Ishikawa (cell line): ENCODE measurements at regions not wholly inside any gene's neighbourhood (a gene's known extent, or its start where the extent isn't known, plus 50 kb on each side); places are given as distances from the start of the nearest gene placed in this dataset.

Experiments
- CEBPB ChIP-seq: IDR thresholded peaks from 2 replicates; pipeline ENCODE4 v1.6.1; 2012
- CREB1 ChIP-seq: IDR thresholded peaks from 2 replicates; pipeline ENCODE4 v1.6.1; 2012; ENCODE audit warnings: low read depth
- EGR1 ChIP-seq: IDR thresholded peaks from 2 replicates; pipeline ENCODE4 v1.6.1; 2012
- EP300 ChIP-seq: IDR thresholded peaks from 2 replicates; pipeline ENCODE4 v1.6.1; 2012; ENCODE audit warnings: borderline replicate concordance
- FOXM1 ChIP-seq: IDR thresholded peaks from 2 replicates; pipeline ENCODE4 v1.6.1; 2012; ENCODE audit warnings: low read depth, borderline replicate concordance
- NFIC ChIP-seq: IDR thresholded peaks from 2 replicates; pipeline ENCODE4 v1.6.1; 2012
- RAD21 ChIP-seq: IDR thresholded peaks from 2 replicates; pipeline ENCODE4 v1.6.1; 2012; ENCODE audit warnings: low read depth
- TAF1 ChIP-seq: IDR thresholded peaks from 2 replicates; pipeline ENCODE4 v1.6.1; 2012; ENCODE audit warnings: low read depth, mild to moderate bottlenecking
- TCF12 ChIP-seq: IDR thresholded peaks from 2 replicates; pipeline ENCODE4 v1.6.1; 2012; ENCODE audit warnings: low read depth
- TEAD4 ChIP-seq: IDR thresholded peaks from 2 replicates; pipeline ENCODE4 v1.6.1; 2012
- YY1 ChIP-seq: IDR thresholded peaks from 2 replicates; pipeline ENCODE4 v1.6.1; 2012; ENCODE audit warnings: low read depth
- ZBTB7A ChIP-seq: IDR thresholded peaks from 2 replicates; pipeline ENCODE4 v1.6.1; 2012; ENCODE audit warnings: low read depth
- TF ChIP-seq, protein P1 (sequence below): IDR thresholded peaks from 2 replicates; pipeline ENCODE4 v1.6.1; 2012
- TF ChIP-seq, protein P2 (sequence below): IDR thresholded peaks from 2 replicates; pipeline ENCODE4 v1.6.1; 2012
- TF ChIP-seq, protein P3 (sequence below): IDR thresholded peaks from 2 replicates; pipeline ENCODE4 v1.6.1; 2012; ENCODE audit warnings: low read depth, mild to moderate bottlenecking

DNA sequence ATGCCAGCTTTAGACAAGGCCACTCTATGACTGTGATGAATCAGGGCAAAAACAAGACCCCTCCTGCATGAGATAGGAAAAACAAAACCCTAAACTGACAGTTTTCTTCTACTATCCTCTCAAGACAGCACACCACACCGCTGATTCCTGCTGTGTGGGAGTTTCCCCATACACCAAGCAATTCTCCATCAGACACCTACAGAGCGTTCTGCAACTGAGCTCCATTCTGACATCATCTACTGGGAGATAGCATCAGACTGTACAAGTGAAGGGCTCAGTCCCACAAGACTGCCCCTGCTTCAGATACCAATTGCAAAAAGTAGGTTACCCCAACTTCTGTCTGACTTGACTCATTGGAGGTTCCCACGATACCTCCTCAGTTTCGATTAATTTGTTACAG is 130.6 kb downstream of the TSN start:
- TF ChIP-seq, protein P1, sequence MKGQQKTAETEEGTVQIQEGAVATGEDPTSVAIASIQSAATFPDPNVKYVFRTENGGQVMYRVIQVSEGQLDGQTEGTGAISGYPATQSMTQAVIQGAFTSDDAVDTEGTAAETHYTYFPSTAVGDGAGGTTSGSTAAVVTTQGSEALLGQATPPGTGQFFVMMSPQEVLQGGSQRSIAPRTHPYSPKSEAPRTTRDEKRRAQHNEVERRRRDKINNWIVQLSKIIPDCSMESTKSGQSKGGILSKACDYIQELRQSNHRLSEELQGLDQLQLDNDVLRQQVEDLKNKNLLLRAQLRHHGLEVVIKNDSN: no peak
- TF ChIP-seq, protein P2, sequence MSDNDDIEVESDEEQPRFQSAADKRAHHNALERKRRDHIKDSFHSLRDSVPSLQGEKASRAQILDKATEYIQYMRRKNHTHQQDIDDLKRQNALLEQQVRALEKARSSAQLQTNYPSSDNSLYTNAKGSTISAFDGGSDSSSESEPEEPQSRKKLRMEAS: no peak
- TF ChIP-seq ZBTB7A (no peak), TEAD4 (no peak), YY1 (no peak), EGR1 (no peak), NFIC (no peak), RAD21 (no peak), TAF1 (no peak), CREB1 (no peak), EP300 (no peak), CEBPB (no peak), FOXM1 (no peak), TCF12 (no peak)
- TF ChIP-seq, protein P3, sequence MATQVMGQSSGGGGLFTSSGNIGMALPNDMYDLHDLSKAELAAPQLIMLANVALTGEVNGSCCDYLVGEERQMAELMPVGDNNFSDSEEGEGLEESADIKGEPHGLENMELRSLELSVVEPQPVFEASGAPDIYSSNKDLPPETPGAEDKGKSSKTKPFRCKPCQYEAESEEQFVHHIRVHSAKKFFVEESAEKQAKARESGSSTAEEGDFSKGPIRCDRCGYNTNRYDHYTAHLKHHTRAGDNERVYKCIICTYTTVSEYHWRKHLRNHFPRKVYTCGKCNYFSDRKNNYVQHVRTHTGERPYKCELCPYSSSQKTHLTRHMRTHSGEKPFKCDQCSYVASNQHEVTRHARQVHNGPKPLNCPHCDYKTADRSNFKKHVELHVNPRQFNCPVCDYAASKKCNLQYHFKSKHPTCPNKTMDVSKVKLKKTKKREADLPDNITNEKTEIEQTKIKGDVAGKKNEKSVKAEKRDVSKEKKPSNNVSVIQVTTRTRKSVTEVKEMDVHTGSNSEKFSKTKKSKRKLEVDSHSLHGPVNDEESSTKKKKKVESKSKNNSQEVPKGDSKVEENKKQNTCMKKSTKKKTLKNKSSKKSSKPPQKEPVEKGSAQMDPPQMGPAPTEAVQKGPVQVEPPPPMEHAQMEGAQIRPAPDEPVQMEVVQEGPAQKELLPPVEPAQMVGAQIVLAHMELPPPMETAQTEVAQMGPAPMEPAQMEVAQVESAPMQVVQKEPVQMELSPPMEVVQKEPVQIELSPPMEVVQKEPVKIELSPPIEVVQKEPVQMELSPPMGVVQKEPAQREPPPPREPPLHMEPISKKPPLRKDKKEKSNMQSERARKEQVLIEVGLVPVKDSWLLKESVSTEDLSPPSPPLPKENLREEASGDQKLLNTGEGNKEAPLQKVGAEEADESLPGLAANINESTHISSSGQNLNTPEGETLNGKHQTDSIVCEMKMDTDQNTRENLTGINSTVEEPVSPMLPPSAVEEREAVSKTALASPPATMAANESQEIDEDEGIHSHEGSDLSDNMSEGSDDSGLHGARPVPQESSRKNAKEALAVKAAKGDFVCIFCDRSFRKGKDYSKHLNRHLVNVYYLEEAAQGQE: no peak

DNA sequence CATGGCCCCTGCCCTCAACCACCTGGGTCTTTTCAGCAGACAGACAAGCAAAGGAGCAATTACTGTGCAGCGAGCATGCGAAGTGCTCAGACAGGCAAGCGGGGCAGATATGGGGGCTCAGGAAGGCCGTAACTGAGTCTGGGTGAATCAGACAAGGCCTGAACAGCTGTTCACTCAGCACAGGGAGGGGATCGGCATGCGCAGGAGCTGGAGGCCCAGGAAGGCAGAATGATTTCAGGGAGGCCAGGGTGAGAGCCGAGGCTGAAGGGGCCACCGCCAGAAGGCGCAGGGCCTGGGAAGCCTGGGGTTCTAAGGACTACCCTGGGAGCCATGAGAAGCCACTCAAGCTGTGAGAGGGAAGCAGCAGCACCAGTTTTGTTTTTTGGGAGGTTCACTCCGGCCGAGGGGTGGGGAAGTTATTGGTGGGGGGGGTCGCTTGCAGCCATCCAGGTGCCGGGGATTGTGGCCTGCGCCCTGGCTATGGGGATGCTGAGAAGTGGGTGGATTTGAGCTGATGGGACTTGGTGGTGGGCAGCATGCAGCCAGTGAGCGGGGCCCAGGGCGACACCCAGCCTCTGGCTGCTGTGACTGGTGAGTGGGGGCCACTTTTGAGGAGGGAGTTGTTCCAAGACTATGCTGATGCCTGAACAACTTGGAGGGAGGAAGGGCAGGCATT is 132.2 kb downstream of the TSN start:
- TF ChIP-seq EGR1: no peak
- TF ChIP-seq NFIC: no peak
- no peak for TF ChIP-seq ZBTB7A
- no peak for TF ChIP-seq YY1
- TF ChIP-seq CREB1: no peak
- TF ChIP-seq RAD21: no peak
- TF ChIP-seq, protein P2: no peak
- TF ChIP-seq TEAD4: no peak
- no peak for TF ChIP-seq CEBPB
- TF ChIP-seq, protein P3: no peak

DNA sequence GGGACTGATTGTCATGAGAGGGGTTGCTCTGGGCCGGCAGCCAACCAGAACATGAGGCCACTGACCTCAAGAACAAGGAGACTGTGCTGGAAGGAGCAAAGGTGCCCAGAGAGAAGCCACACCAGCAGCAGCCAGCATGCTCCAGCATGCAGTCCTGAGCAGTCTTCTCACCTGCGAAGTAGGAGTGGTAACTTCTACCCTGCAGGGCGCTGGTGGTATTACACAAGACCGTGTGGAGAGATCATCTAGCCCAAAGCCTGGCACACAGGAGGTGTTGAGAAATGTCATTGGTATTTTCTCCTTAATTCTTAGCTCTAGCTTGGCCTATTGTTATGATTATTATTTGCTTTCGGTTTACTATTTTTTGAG is 132.7 kb downstream of the TSN start:
- no peak for TF ChIP-seq RAD21
- TF ChIP-seq, protein P2: peak; percentile 39; the same call in 1 of the 2 replicates

DNA sequence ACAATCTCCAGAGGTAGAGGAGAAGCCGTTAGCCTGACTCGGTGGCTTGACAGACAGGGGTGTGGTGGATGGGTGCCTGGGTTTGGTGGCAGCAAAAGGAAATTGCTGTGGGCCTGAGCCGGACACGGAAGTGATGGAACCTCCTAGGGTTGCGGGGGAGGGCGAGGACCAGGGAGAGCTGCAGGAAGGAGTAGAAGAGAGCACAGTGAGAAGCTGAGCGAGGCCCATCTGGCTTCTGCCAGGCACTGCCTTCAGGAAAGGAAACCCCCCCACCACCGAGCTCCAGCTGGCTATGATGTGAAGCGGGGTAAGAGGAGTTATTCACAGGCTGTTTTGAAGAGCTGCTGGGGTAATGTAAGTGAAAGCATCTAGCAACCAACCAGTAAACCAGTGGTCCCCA is 134.6 kb downstream of the TSN start:
- TF ChIP-seq RAD21 (no peak), TAF1 (no peak), TEAD4 (no peak), YY1 (no peak), CEBPB (no peak), EP300 (no peak)
- TF ChIP-seq, protein P1: no peak
- TF ChIP-seq, protein P2: no peak

DNA sequence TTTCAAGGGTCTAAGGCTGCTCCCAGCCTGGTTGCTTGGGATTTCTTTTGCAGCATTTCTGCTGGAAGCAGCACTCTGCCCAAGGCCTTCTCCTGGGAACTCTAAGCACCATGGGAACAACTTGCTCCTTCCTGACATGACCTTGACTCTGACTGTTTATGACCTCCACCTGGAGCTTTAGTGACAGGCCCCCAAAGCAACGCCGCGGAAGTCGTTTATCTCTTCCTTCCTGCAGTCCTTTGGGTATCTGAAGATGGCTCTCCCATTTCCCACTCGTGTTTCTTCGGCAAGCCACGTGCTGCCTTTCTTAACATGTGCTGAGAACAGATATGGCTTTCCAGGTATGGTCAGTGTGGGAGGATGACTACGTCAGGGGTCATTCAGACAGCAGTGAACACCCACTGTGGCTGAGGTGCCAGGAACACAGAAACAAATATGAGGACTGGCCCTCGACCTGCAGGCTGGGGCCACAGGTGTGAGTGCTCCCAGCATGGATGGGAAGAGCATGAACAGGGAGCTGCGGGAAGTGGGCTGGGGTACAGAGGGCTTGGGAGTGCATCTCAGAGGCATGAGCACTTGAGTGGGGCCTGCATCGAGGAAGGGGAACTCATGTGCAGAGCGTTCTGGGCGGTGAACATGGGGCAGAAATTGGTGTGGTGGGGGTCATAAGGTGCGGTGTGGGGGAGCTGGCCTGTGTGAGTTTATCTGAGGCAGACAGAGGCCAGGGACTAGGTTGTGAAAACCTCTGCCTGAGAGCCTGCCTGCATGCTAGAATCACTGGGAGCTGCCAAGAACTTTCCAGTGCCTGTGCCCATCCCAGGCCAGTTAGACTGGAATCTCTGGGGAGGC is 140.5 kb downstream of the TSN start:
- TF ChIP-seq, protein P2: no peak
- TF ChIP-seq TCF12: no peak
- no peak for TF ChIP-seq FOXM1
- TF ChIP-seq EP300: no peak
- TF ChIP-seq RAD21: no peak
- TF ChIP-seq CREB1: no peak
- TF ChIP-seq TEAD4: no peak
- no peak for TF ChIP-seq YY1
- TF ChIP-seq TAF1: no peak
